ENCODE measurements at regions not wholly inside any gene's neighbourhood (a gene's known extent, or its start where the extent isn't known, plus 50 kb on each side); places are given as distances from the start of the nearest gene placed in this dataset.
"Not testable (repeated sequence)": the region's sequence is repeated elsewhere in the genome, so short reads cannot be mapped to it uniquely, and the experiment has no call there.

GRCh38 chr4:53863736-53864365, 200.6 kb downstream of the CHIC2 start:
- DNase-seq = no peak

GRCh38 chr4:53863158-53863557, 201.2 kb downstream of the CHIC2 start:
- DNase-seq = no peak

GRCh38 chr4:53861856-53862610, 202.4 kb downstream of the CHIC2 start:
- DNase-seq = no peak

GRCh38 chr4:53859305-53859704, 205.1 kb downstream of the CHIC2 start:
- DNase-seq = no peak

GRCh38 chr4:53858744-53859143, 205.7 kb downstream of the CHIC2 start:
- DNase-seq = no peak

GRCh38 chr4:53855581-53856250, 208.7 kb downstream of the CHIC2 start:
- DNase-seq = no peak

GRCh38 chr4:53854991-53855568, 209.3 kb downstream of the CHIC2 start:
- no peak for DNase-seq

- DNase-seq = no peak
Measured at GRCh38 chr4:53852343-53852742, 212.1 kb downstream of the CHIC2 start.

- no peak for DNase-seq
Measured at GRCh38 chr4:53847965-53848364, 216.4 kb downstream of the CHIC2 start.

GRCh38 chr4:53844551-53844950, 219.9 kb downstream of the CHIC2 start:
- DNase-seq = no peak

- no peak for DNase-seq
Measured at GRCh38 chr4:53844133-53844532, 220.3 kb downstream of the CHIC2 start.

GRCh38 chr4:53841711-53842110, 222.7 kb downstream of the CHIC2 start:
- no peak for DNase-seq

- no peak for DNase-seq
Measured at GRCh38 chr4:53840643-53841042, 223.8 kb downstream of the CHIC2 start.

GRCh38 chr4:53833302-53834003, 231.0 kb downstream of the CHIC2 start:
- DNase-seq = not testable (repeated sequence)

GRCh38 chr4:53832549-53832948, 231.9 kb downstream of the CHIC2 start:
- no peak for DNase-seq

GRCh38 chr4:53830511-53830910, 233.9 kb downstream of the CHIC2 start:
- no peak for DNase-seq

GRCh38 chr4:53821179-53821851, 230.0 kb upstream of the LNX1 start:
- no peak for DNase-seq

- no peak for DNase-seq
Measured at GRCh38 chr4:53818104-53818503, 226.8 kb upstream of the LNX1 start.

GRCh38 chr4:53816561-53816960, 225.3 kb upstream of the LNX1 start:
- no peak for DNase-seq

GRCh38 chr4:53815281-53815680, 224.0 kb upstream of the LNX1 start:
- DNase-seq = no peak

- no peak for DNase-seq
Measured at GRCh38 chr4:53813998-53814397, 222.7 kb upstream of the LNX1 start.

- no peak for DNase-seq
Measured at GRCh38 chr4:53810643-53811042, 219.4 kb upstream of the LNX1 start.
